Hippocampal formation (tissue), 2 donors: ENCODE measurements at regions not wholly inside any gene's neighbourhood (a gene's known extent, or its start where the extent isn't known, plus 50 kb on each side); places are given as distances from the start of the nearest gene placed in this dataset.
"Not testable (repeated sequence)": the region's sequence is repeated elsewhere in the genome, so short reads cannot be mapped to it uniquely, and the experiment has no call there.

Experiments
- DNase-seq, 2 donors: peaks; one replicate each; lab custom pipeline; 2025; lab: John Stamatoyannopoulos, UW

- DNase-seq: no peak
These were observed 96.5 kb upstream of the HS6ST1 start for GRCh38 chr2:128414946-128415778.

GRCh38 chr2:128415779-128416061 lies 97.1 kb upstream of the HS6ST1 start:
- no peak for DNase-seq

GRCh38 chr2:128416109-128416785 lies 97.6 kb upstream of the HS6ST1 start:
- no peak for DNase-seq

GRCh38 chr2:128416806-128417205 lies 98.1 kb upstream of the HS6ST1 start:
- DNase-seq: no peak

GRCh38 chr2:128417264-128417663 lies 98.6 kb upstream of the HS6ST1 start:
- DNase-seq: not testable (repeated sequence)

GRCh38 chr2:128420131-128420530 lies 101.5 kb upstream of the HS6ST1 start:
- no peak for DNase-seq

GRCh38 chr2:128420776-128421175 lies 102.1 kb upstream of the HS6ST1 start:
- DNase-seq: no peak

GRCh38 chr2:128421286-128421685 lies 102.6 kb upstream of the HS6ST1 start:
- DNase-seq: no peak

- no peak for DNase-seq
These were observed 103.2 kb upstream of the HS6ST1 start for GRCh38 chr2:128421861-128422311.

- DNase-seq: no peak
These were observed 103.9 kb upstream of the HS6ST1 start for GRCh38 chr2:128422571-128422970.

- DNase-seq: no peak
These were observed 105.1 kb upstream of the HS6ST1 start for GRCh38 chr2:128423788-128424165.

GRCh38 chr2:128424406-128425171 lies 105.9 kb upstream of the HS6ST1 start:
- DNase-seq: no peak

- DNase-seq: no peak
These were observed 106.5 kb upstream of the HS6ST1 start for GRCh38 chr2:128425216-128425615.

- DNase-seq: no peak
These were observed 107.3 kb upstream of the HS6ST1 start for GRCh38 chr2:128425731-128426620.

GRCh38 chr2:128427413-128427755 lies 108.7 kb upstream of the HS6ST1 start:
- no peak for DNase-seq

- DNase-seq: no peak
These were observed 109.7 kb upstream of the HS6ST1 start for GRCh38 chr2:128428415-128428814.

- DNase-seq: no peak
These were observed 113.8 kb upstream of the HS6ST1 start for GRCh38 chr2:128432423-128432822.

- no peak for DNase-seq
These were observed 115.4 kb upstream of the HS6ST1 start for GRCh38 chr2:128433911-128434550.

- no peak for DNase-seq
These were observed 117.2 kb upstream of the HS6ST1 start for GRCh38 chr2:128435576-128436478.

GRCh38 chr2:128436479-128437203 lies 118.0 kb upstream of the HS6ST1 start:
- DNase-seq: no peak
